ENCODE measurements at regions not wholly inside any gene's neighbourhood (a gene's known extent, or its start where the extent isn't known, plus 50 kb on each side); places are given as distances from the start of the nearest gene placed in this dataset.
"Not testable (repeated sequence)": the region's sequence is repeated elsewhere in the genome, so short reads cannot be mapped to it uniquely, and the experiment has no call there.

DNA sequence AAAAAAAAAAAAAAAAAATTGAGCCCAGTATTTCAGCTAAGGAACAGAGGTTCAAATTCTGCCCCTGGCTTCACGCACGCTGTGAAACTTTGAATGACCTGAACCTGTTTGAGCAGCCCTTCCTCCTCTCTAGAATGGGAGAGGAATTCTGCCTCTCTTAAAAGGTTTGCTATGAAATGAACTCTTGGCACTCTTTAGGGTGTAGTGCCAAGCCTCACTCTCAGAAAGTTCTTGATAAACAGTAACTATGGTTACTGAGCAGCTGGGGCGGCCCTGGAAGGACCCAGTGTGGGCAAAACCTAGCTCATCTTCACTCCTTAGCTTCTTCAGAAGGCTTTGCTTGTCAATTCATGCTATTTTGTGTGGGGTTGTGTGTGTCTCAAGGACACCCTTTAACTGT lies 73.7 kb downstream of the GEMIN8 start:
- DNase-seq, result no peak

DNA sequence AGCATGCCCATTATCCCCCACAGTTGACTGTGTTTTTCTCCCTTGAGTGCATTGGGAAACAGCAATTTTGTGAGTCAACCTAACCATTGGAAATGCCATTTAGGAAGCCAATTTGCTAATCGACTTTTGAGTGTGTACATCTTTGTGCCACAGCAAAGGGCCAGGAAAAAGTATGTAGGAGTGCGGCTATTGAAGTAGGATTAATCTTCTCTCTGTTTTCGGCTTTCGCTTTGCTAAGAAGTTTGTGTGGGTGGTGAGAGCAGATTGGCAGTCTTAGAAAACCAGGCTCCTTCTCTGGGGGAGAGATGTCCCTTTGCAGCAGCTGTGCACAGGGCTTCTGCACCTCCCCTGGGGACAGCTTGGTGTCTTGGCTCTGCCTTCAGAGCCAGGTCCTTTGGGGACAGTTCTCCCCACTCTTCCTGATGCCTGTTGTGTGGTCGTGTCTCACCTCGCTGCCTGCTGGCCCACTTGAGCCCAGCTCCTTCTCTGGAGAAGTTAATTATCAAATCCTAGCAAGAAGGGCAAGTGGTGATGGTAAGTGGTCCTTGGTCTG lies 74.5 kb downstream of the GEMIN8 start:
- no peak for DNase-seq

DNA sequence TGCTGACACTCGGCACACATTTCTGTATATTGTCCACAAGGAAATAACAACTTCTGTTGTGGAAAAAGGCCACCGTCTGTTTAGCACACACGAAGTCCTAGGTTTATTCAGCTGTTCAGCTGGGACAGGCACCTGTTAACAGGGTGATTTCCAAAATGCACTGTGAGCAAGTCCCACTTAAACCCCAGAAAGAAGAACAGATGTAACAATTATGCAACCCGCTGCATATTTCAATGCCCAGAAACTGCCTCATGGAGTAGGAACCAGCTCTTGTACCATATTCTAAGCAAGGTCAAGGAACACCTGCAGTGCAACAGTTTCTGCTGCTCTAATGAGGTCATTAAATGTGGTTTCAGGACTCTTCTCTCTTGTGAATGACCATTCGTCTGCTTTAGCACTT lies 77.1 kb downstream of the GEMIN8 start:
- peak; percentile 22 for DNase-seq

DNA sequence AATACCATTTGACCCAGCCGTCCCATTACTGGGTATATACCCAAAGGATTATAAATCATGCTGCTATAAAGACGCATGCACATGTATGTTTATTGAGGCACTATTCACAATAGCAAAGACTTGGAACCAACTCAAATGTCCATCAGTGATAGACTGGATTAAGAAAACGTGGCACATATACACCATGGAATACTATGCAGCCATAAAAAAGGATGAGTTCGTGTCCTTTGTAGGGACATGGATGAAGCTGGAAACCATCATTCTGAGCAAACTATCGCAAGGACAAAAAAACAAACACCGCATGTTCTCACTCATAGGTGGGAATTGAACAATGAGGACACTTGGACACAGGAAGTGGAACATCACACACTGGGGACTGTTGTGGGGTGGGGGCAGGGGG lies 83.5 kb downstream of the GEMIN8 start:
- not testable (repeated sequence) for DNase-seq

DNA sequence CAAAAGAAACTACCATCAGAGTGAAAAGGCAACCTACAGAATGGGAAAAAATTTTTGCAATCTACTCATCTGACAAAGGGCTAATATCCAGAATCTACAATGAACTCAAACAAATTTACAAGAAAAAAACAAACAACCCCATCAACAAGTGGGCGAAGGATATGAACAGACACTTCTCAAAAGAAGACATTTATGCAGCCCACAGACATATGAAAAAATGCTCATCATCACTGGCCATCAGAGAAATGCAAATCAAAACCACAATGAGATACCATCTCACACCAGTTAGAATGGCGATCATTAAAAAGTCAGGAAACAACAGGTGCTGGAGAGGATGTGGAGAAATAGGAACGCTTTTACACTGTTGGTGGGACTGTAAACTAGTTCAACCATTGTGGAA lies 83.9 kb downstream of the GEMIN8 start:
- not testable (repeated sequence) for DNase-seq

DNA sequence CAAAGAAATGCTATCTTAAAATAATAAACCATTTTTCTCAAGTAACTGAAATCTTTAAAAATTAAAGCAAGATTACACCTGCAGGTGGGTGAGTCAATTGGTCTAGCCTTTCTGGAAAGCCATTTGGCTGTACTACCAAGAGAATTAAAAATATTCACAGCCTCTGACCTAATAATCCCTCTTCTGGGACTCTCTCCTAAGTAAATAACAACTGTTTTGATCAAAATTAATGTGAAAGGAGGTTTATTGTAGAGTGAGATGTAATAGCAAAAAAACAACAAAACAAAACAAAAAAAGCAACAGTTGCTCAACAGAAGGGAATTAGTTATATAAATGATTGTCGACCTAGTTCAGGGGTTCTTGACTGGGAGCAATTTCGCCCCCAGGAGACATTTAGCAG lies 89.0 kb downstream of the GEMIN8 start:
- no peak for DNase-seq

DNA sequence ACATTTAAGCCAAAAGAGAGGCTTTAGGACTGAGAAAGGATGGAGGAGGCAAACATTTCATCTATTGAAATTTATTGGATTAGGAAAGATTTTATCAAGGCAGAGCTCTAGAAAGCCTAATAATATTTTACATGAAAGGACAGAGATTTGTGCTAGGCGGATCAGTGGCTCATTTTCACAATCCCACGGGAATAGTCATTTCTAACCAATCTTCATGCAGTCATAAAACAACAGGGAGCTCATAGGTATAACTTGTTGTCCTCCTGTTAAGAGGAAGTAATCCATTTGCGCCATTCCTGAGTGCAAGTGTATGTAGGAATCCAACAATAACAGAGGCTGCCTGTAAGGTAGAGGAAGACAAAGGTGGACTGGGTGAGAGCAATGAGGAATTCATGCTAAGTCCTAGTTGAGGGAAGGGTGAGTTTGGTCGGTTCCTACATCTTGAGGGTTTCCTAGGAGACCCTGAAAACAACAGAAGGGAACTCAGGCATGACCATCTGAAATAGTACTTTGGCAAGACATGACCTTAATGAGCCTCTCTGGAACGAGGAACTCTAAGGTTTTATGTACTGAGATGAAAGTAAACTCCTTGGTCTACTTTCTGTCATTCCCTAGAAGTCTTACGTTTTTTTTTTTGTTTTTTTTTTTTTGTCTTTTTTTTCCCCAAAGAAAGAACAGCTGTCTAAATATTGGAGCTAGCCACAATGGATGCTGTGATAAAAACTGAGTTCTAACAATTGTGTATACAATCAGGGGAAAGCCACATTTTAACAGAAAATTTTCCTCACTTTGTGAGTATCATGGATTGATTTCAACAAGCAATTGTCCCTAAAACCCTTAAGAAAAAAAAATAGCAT lies 89.7 kb downstream of the GEMIN8 start:
- DNase-seq, result peak; percentile 19

DNA sequence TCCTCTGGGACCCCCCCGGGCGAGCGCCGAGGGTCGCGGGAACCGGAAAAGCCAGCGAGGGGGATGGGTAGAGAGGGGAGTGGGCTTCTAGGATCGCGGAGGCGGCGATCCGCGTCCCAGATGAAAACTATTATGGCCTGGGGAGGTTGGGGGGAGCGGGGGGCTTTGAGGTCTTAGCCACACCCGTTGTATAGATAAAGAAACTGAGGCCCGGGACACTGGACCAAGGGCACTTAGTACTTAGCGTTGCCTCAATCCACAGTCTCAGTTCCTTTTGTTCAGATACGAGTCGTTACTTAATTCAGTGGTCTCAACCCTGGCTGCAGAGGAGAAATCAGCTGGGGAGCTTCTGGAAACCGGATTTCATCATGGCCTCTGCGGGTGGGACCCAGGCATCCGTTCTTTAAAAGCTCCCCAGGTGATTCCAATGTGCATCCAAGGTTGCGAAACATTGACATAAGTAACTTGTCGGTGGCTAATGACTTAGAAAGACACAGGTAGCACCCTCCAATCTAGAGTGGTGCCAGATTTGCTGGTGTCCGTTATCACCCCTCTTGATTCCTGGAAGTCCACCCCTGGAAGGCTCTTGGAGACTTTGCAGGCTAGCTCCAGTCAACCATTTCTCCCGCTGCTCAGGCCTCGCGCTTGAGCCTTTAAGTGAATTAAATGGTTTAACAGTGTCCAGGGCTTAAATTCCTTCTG lies 90.7 kb downstream of the GEMIN8 start:
- DNase-seq, result peak; percentile 58

DNA sequence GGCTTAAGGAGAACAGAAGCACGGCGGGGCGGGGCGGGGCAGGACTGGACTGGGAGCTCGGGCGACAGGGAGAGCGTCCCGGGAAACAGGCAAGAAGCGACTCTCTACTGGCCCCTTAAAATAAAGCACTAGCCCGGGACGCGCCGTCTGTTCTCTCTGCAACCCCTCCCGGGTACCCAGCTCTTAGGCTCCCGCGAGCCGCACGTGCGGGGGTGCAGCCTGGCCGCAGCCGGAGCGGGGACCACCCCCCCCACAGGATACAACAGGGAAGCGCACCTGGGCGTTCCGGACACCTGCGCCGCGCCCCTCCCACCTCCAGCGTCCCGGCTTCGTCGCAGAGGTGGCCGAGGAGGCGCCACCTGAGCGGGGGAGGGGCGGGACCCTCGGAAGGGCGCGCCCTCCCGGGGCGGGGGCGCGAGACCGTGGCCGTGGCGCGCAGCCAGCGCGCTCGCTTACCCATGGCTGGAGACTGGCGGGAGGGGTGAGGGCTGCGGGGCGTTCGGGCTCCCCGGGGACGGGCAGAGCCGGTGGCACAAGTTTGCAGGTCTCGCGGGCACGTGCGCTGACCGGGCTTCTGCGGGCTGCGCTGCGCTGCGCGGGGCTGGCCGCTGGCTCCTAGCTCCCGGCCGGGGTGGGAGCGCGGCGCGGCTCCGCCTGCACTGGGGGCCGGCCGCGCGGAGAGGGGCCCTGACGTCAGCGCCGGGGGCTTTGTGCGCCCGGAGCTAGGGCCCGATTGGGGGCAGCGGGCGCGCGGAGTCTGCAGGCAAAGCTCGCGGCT lies 91.5 kb downstream of the GEMIN8 start:
- peak; percentile 51 for DNase-seq

DNA sequence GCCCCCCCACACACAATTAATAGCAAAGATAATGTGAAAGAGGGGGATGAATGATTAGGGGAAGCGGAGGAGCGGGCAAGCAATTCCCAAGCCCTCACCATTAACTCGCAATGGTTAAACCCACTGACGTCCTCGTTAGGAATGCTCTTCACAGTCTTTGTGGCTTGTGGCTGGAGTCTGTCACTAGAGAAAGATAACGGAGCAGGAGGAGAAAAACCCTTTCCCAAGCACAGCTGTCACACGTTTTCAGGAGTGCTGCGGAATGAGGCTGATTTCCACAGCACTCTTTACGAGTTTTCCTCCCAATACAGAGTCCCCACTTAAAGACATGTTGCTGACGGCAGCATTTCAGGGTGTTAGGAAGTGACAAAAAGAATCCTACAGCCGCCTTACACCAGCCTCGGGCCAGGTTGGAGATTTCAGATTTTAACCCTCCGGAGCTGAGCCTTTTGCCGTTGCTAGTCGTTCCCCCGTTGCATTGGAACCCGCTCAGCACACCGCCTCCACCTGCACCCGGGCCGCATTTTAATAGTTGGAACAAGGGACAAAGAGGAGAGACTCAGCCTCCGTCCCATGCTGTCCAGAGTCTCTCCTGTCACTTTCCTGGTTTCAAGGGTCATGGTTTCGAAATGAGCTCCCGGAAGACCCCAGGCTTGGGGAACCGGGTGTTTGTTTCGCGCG lies 92.2 kb downstream of the GEMIN8 start:
- DNase-seq, result peak; percentile 72

DNA sequence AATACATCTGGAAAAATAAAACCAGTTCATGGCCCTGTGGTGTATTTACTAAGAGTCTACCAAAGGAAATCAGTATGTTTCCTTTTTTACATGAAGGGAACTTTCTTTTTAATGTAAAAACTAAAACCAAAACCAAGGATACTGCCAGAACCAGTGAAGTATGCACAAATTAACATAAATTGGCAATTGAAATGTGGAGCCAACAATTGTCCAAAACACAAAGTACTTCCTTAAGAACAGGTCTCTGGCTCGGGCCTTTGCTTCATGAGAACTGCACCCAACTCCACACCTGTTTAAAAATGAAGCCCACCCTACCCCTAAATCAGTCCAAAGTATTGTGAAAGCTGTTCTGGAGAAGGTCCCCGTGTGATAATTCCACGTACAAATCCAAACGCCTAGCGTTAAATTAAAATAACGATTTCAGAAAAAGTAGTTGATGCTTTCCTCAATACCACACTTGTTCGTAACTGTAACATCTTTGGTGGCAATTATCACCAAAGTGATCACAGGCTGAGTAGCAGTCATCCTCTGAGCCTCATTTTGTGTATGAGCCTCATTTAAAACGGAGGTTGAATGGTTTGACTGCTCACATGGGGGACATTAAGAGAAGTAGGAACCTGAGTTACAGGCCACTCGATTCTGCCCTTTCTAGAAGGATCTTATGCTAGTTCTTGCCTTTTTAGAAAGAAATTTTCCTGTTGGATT lies 93.0 kb downstream of the GEMIN8 start:
- no peak for DNase-seq

DNA sequence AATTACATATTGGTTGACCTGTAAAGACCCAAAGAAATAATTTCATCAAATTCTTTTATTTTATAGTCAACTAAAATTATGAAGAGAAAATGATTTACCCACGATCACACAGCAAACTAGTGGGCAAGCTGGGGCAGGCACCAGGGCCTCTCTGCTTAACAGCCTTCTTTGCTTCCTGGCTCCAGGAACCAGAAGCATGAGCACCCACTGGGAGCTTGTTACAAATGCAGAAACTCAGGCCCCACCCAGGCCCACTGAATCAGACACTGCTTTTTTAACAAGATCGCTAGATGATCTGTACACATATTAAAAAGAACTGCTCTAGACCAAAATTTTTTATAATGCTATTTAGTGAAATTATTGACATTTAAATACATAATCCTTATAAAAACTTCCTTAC lies 95.0 kb downstream of the GEMIN8 start:
- DNase-seq, result no peak

DNA sequence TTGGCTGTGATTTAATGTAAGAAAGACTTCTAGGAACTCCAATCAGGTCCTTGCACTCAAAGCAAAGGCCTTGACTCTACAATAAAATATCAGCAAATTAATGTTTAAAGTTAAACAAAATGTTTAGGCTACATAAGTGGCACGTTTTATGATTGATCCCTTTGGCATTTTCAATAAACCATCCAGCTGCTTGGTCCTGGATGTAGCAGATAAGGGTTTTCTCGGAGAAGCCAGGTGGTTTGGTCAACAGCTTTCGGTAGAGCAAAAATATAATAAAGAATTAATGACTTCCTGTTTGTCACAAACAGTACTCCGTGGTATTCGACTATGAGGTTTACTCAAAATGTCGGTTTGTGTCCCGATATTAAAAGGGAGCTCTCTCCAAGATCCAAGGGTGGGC lies 95.8 kb downstream of the GEMIN8 start:
- no peak for DNase-seq

DNA sequence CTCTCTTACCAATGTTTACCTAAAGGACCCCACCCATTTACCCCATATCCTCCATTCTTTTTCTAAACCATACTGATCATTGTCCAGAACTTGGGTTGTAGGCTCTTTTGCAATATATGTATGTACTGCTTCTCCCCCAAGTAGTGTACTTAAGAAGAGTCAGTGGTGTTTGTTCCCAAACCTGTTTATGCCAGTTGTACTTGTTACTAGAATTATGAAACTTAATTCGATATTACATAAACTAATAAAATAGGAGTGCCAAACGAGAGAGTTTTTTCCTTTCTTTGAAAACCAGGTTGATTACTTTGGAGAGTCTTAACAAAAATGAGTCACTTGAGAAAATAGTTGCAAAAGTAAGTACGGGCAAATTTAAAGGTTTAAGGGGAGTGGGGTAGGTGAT lies 96.3 kb downstream of the GEMIN8 start:
- no peak for DNase-seq

DNA sequence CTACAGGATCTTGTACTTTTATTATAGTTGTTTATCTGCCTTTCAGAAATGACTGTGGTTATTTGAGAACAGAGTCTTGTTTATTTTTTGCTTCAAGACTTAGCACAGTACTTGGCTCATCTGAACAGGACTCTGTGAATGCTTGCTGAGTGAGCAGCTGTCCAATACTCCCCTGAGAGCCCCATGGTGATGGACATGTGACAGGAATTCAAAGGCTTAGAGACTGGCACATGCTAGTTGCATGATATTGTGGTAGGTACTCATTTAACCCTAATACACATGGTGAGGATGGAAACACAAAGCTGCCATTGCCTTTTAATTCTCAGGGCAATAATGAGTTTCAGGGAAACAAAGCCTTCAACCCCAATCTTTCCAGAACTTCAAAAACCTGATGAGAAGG lies 97.3 kb downstream of the GEMIN8 start:
- DNase-seq, result no peak

DNA sequence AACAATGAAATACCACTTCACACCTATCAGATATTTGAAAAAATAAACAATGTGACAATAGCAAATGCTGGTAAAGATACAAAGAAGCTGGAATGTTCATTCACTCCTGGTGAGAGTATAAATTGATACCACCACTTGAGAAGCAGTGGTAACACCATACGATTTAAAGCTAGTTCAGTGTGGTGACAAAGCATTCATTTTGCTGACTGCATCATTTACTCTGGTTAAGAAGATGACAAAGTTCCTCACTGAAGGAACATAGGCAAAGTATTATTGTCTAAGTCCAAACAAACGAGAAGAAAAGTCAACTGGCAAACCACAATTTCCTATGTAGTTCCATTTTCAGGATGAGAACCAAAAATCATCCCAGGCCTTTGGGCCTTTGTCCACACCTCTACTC lies 102.5 kb downstream of the GEMIN8 start:
- DNase-seq, result no peak

DNA sequence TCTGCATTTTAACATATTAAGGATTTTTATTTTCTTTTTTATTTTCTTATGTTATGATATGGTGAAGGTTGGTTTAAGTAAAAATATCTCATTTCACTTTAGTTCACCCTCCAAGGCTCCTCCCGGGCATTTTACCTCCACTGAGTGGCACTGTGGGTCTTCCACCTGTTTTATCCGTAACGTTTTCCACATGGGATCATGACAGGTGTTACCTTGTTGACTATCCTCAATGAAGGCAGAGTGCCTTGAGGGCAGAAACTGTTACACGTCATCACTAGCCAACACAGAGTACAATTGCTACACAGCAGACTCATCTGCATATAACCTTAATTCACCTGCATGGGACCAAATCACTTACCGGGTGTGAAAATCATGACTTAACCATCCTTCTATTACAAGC lies 105.8 kb downstream of the GEMIN8 start:
- DNase-seq, result no peak

DNA sequence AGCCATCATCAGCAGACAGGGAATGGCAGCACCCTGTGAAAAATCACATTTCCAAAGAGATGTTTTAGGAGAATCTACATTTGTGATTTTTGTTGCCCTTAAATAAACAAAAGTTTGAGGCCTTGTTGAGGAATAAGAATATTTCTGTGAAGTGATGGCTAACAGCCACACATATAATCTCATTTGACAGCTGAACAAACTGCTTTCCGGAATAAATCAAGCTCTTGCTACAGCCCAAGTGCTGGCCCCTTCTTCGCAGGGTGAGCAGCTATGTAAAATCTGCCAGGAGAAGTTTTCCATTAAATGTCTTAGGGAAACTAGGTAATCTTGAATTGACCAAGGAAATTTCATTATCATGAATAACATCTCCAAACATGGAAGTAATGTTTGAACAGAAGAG lies 106.4 kb upstream of the GPM6B start:
- no peak for DNase-seq

DNA sequence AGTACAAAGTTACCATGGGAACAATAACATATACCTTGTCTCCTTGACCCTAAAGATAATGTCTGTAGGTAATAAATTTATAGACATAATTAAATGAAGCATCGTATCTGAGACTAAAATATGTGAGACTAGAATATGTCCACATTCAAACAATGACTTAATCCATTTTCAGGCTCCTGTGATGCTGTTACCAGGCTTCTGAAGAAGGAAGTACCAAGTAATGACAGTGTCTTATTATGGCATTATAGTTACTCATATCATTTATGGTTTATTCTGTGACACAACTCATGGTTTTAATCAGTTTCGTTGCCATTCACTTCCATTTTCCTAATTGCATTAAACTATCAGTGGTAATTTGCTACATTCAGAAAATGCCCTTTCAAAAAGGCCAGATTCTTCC lies 100.6 kb upstream of the GPM6B start:
- no peak for DNase-seq

DNA sequence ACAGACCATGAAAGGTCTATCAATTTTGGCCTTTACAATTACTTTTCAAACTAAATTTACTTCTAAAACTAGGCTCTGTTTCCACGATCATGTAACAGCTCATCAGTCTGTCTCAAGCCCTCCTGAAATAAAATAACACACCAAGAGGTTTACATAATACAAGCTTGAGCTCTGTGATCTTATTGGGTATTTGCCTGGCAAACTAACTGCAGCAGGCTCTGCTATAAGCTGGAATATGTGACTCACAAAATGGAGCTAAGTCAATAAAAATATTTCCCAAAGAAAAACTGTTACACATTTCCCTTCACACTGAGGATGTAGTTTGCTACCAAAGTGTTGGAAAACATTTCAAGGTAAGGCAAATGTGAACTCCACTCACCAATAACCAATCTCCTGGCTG lies 94.7 kb upstream of the GPM6B start:
- no peak for DNase-seq

DNA sequence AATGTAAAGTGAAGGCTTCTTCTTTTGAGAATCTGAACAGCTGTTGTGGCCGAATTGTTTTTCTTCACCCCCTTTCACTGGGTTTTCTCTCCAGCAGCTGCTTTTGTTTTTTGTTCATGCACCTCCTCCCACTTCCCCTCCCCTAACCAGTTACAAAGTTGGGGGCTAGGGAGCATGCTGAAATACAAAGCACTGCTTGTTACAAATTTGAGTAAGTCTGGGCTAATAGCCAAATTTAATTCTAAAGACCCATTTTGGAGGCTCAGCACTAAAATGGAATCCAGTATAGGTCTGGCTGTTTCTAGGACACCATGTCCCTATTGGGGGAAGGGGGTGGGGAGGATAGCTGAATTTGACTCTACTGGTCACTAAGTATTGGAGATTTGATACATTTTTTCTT lies 89.2 kb upstream of the GPM6B start:
- peak; percentile 9 for DNase-seq

DNA sequence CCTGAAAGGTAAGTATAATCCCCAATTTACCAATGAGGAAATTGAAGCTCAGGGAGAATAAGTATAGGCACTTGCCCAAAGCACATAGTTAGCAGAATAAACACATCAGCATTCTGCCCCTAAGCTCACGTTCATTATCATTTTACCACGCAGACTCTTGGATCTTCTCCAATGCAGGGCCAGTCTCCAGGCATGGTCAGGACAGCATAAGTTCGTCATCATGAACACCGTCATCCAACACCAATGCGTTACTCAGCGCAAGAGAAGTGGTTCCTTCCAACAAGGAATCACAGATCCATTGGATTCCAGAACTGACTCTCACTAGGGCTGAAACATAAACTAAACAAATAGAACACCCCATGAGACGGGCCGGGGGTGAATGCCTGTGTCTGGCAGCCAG lies 86.5 kb upstream of the GPM6B start:
- DNase-seq, result no peak

All from retina (tissue), 1 donor.